Umbilical cord (tissue), 1 donor: ENCODE measurements at regions not wholly inside any gene's neighbourhood (a gene's known extent, or its start where the extent isn't known, plus 50 kb on each side); places are given as distances from the start of the nearest gene placed in this dataset.

Source experiments
- DNase-seq: peaks from one replicate; pipeline ENCODE4 v3.0.0-alpha.2; 2015; ENCODE audit warnings: low spot score

- DNase-seq, result no peak
These were observed 491.0 kb upstream of the KLHL29 start for GRCh38 chr2:22893761-22894517.

- DNase-seq, result no peak
These were observed 490.2 kb upstream of the KLHL29 start for GRCh38 chr2:22894761-22895160.

- DNase-seq, result no peak
These were observed 487.6 kb upstream of the KLHL29 start for GRCh38 chr2:22897428-22897827.

GRCh38 chr2:22900674-22901073 is 484.3 kb upstream of the KLHL29 start:
- no peak for DNase-seq

- no peak for DNase-seq
These were observed 483.4 kb upstream of the KLHL29 start for GRCh38 chr2:22901471-22902179.

- no peak for DNase-seq
These were observed 482.8 kb upstream of the KLHL29 start for GRCh38 chr2:22902180-22902550.

GRCh38 chr2:22902662-22903165 is 482.3 kb upstream of the KLHL29 start:
- DNase-seq, result no peak

GRCh38 chr2:22903616-22904015 is 481.4 kb upstream of the KLHL29 start:
- no peak for DNase-seq

- DNase-seq, result peak; percentile 13
These were observed 480.8 kb upstream of the KLHL29 start for GRCh38 chr2:22904126-22904684.

- no peak for DNase-seq
These were observed 477.6 kb upstream of the KLHL29 start for GRCh38 chr2:22907330-22907729.

GRCh38 chr2:22912398-22912797 is 472.6 kb upstream of the KLHL29 start:
- DNase-seq, result no peak

- DNase-seq, result no peak
These were observed 455.0 kb upstream of the KLHL29 start for GRCh38 chr2:22929998-22930397.

- no peak for DNase-seq
These were observed 454.2 kb upstream of the KLHL29 start for GRCh38 chr2:22930781-22931180.

- DNase-seq, result no peak
These were observed 452.7 kb upstream of the KLHL29 start for GRCh38 chr2:22932288-22932687.

GRCh38 chr2:22934747-22935146 is 450.2 kb upstream of the KLHL29 start:
- DNase-seq, result no peak

- peak; percentile 8 for DNase-seq
These were observed 442.5 kb upstream of the KLHL29 start for GRCh38 chr2:22942441-22942840.

GRCh38 chr2:22944143-22944542 is 440.8 kb upstream of the KLHL29 start:
- no peak for DNase-seq

- DNase-seq, result no peak
These were observed 438.4 kb upstream of the KLHL29 start for GRCh38 chr2:22946553-22946952.

- DNase-seq, result no peak
These were observed 437.2 kb upstream of the KLHL29 start for GRCh38 chr2:22947741-22948140.

- no peak for DNase-seq
These were observed 434.5 kb upstream of the KLHL29 start for GRCh38 chr2:22950431-22950830.

- peak; percentile 65 for DNase-seq
These were observed 432.2 kb upstream of the KLHL29 start for GRCh38 chr2:22952656-22953225.

- DNase-seq, result no peak
These were observed 427.5 kb upstream of the KLHL29 start for GRCh38 chr2:22957446-22957845.
